K562 (cell line): ENCODE measurements at regions not wholly inside any gene's neighbourhood (a gene's known extent, or its start where the extent isn't known, plus 50 kb on each side); places are given as distances from the start of the nearest gene placed in this dataset.

ENCODE experiments used
- ATAC-seq: fragments of 200-7000 bp; cut with Tn5 transposase; 3 replicates; pipeline ENCODE4 v1.9.1; 2020; ENCODE audit warnings: moderate library complexity
- BruUV-seq: library from RNA; stranded (reverse); fragments of 400-500 nt; replicated peaks from 2 replicates; lab custom pipeline; 2021; lab: Mats Ljungman, UMichigan
- CTCF ChIA-PET: fragments of 300-600 bp; formaldehyde crosslinking; extraction: SDS; loops from one replicate; lab custom pipeline; 2021; ENCODE audit warnings: low intra/inter-chr PET ratio; lab: Yijun Ruan, JAX
- POLR2A ChIA-PET: fragments of 300-600, 350-650 bp; sonication (Branson Sonifier 250); formaldehyde crosslinking; extraction: SDS; loops from one replicate; lab custom pipeline; 2021; ENCODE audit warnings: antibody characterized with exemption, inconsistent platforms; lab: Yijun Ruan, JAX
- DNase-seq, 4 experiments: peaks; one replicate each; pipeline versions ENCODE4 v3.0.0 to v3.0.0-alpha.2; 2011 to 2018; ENCODE audit warnings: low spot score in 3 of 4, mixed read lengths in 3 of 4; ENCODE audit errors: extremely low read depth in 1 of 4
- FAIRE-seq: peaks from 2 replicates; lab custom pipeline; 2011; peaks lifted over from hg19 to GRCh38; lab: Jason Lieb, UNC
- H2AFZ ChIP-seq: 2 replicates; pipeline ENCODE4 v1.6.0; 2011; ENCODE audit warnings: low read depth, low read length, control low read depth, inconsistent platforms
- H3K27ac ChIP-seq: fragments of 200-600 bp; 3 replicates; pipeline ENCODE4 v1.8.0; 2011; ENCODE audit warnings: low read depth, mild to moderate bottlenecking, control low read depth, inconsistent platforms, low read length, moderate library complexity, mixed read lengths; ENCODE audit errors: extremely low read depth
- H3K27me3 ChIP-seq, 2 experiments: fragments of 300-600 bp in 1 of 2; 2 replicates in 1 of 2; 3 replicates in 1 of 2; pipeline versions ENCODE4 v1.6.0 to v1.8.0; 2011; ENCODE audit warnings: inconsistent platforms in 2 of 2, low read length in 2 of 2, mild to moderate bottlenecking in 1 of 2, mixed read lengths in 1 of 2, moderate library complexity in 1 of 2; ENCODE audit not compliant: control insufficient read depth in 2 of 2, insufficient read depth in 2 of 2
- H3K36me3 ChIP-seq: fragments of 300-600 bp; 3 replicates; pipeline ENCODE4 v1.8.0; 2011; ENCODE audit warnings: mild to moderate bottlenecking, low read length, inconsistent platforms; ENCODE audit not compliant: control insufficient read depth, insufficient read depth
- H3K4me1 ChIP-seq, 2 experiments: fragments of 200-600 bp in 1 of 2; replicated peaks in 1 of 2; 2 replicates in 1 of 2; 3 replicates in 1 of 2; pipeline versions ENCODE4 v1.5.1 to v1.8.0; 2011; ENCODE audit warnings: inconsistent platforms in 2 of 2, low read length in 2 of 2, mild to moderate bottlenecking in 1 of 2, mixed read lengths in 1 of 2, moderate library complexity in 1 of 2; ENCODE audit not compliant: control insufficient read depth in 2 of 2, insufficient read depth in 2 of 2
- H3K4me2 ChIP-seq: 2 replicates; pipeline ENCODE4 v1.6.1; 2011; ENCODE audit warnings: low read length, control low read depth, inconsistent platforms, mixed read lengths; ENCODE audit not compliant: insufficient read depth
- H3K4me3 ChIP-seq: fragments of 200-600 bp; sonication (generic), shearing (Covaris generic); 2 replicates; pipeline ENCODE4 v1.5.1; 2016; ENCODE audit warnings: control low read depth, inconsistent platforms
- H3K79me2 ChIP-seq: fragments of 200-600 bp; 3 replicates; pipeline ENCODE4 v1.8.0; 2011; ENCODE audit warnings: low read length, inconsistent platforms; ENCODE audit not compliant: control insufficient read depth, insufficient read depth
- H3K9ac ChIP-seq, 2 experiments: 2 replicates each; pipeline versions ENCODE4 v1.6.0 to v1.6.1; 2011; ENCODE audit warnings: low read depth in 2 of 2, low read length in 2 of 2, control low read depth in 1 of 2, inconsistent platforms in 1 of 2, mild to moderate bottlenecking in 1 of 2, mixed read lengths in 1 of 2; ENCODE audit not compliant: insufficient read depth in 1 of 2
- H3K9me1 ChIP-seq: one replicate; pipeline ENCODE4 v1.6.0; 2011; ENCODE audit warnings: inconsistent platforms, mild to moderate bottlenecking, low read length, moderate library complexity; ENCODE audit not compliant: control insufficient read depth, insufficient read depth
- H3K9me3 ChIP-seq: replicated peaks from 2 replicates; pipeline ENCODE4 v1.5.1; 2011; ENCODE audit warnings: low read depth, low read length, inconsistent platforms; ENCODE audit not compliant: control insufficient read depth, insufficient read depth
- H4K20me1 ChIP-seq: replicated peaks from 2 replicates; pipeline ENCODE4 v1.6.1; 2011; ENCODE audit warnings: low read length, inconsistent platforms, mixed read lengths; ENCODE audit not compliant: control insufficient read depth, insufficient read depth
- BCOR ChIP-seq: fragments of 450-650 bp; IDR thresholded peaks from 2 replicates; pipeline ENCODE4 v1.6.1; 2016
- MAFK ChIP-seq: IDR thresholded peaks from 2 replicates; pipeline ENCODE4 v1.6.1; 2011; ENCODE audit warnings: low read length, improper control_type of control experiment
- MAX ChIP-seq: sonication (generic); formaldehyde crosslinking; IDR thresholded peaks from 2 replicates; pipeline ENCODE4 v1.9.0; 2022; ENCODE audit warnings: mild to moderate bottlenecking, missing genetic modification reagents
- NFIX ChIP-seq: fragments of 250-450 bp; sonication (Bioruptor Pico); IDR thresholded peaks from 2 replicates; pipeline ENCODE4 v1.4.0; 2020; ENCODE audit warnings: low read depth, mild to moderate bottlenecking, moderate library complexity
- PHB ChIP-seq: fragments of 250-450 bp; sonication (Bioruptor Pico); IDR thresholded peaks from 2 replicates; pipeline ENCODE4 v1.5.0; 2021
- RFX5 ChIP-seq: IDR thresholded peaks from 2 replicates; pipeline ENCODE4 v1.6.1; 2011; ENCODE audit warnings: low read depth, mild to moderate bottlenecking, improper control_type of control experiment, low read length
- RNF219 ChIP-seq: fragments of 250-450 bp; sonication (Bioruptor Pico); IDR thresholded peaks from 2 replicates; pipeline ENCODE4 v1.5.0; 2022; ENCODE audit warnings: mild to moderate bottlenecking
- SRSF1 ChIP-seq: fragments of 200-400 bp; formaldehyde crosslinking; IDR thresholded peaks from 2 replicates; pipeline ENCODE4 v1.6.1; 2017; ENCODE audit warnings: mild to moderate bottlenecking, low read depth, low read length, moderate library complexity
- SRSF9 ChIP-seq: fragments of 200-400 bp; formaldehyde crosslinking; IDR thresholded peaks from 2 replicates; pipeline ENCODE4 v1.6.1; 2017; ENCODE audit warnings: low read depth, low read length, borderline replicate concordance
- ZNF592 ChIP-seq: fragments of 450-650 bp; IDR thresholded peaks from 2 replicates; pipeline ENCODE4 v1.6.1; 2017; ENCODE audit warnings: antibody characterized with exemption, mild to moderate bottlenecking
- WGBS: fragments of 100-300 bp; shearing (Covaris generic); methylation state at CpG from one replicate; pipeline ENCODE4 v1.1.6; 2016; ENCODE audit warnings: low coverage, mixed read lengths; ENCODE audit not compliant: insufficient coverage; ENCODE audit errors: missing lambda C conversion rate; 5-methylcytosine and 5-hydroxymethylcytosine counted together
- in situ Hi-C: fragments of 300-500 bp; cut with MboI; formaldehyde crosslinking; loops from 4 replicates; pipeline ENCODE4 v1.15.0; 2018; ENCODE audit warnings: inconsistent platforms, mixed read lengths
- intact Hi-C: fragments of 100-400 bp; cut with micrococcal nuclease; formaldehyde crosslinking; loops from 2 replicates; pipeline ENCODE4 v1.14.2; 2022

- H3K9ac ChIP-seq = no peak overlapping the region
- in situ Hi-C loops = no loop called here
- CTCF ChIA-PET = no interaction called here
These were observed 403.1 kb upstream of the WWC1 start for GRCh38 chr5:167888393-167888792.

GRCh38 chr5:167889276-167889675, 402.2 kb upstream of the WWC1 start:
- no peak overlapping the region for H3K27ac ChIP-seq
- POLR2A ChIA-PET = no interaction called here
- no peak overlapping the region for H2AFZ ChIP-seq
- no peaks in the 10 kb centered on the region for H4K20me1 ChIP-seq
- in situ Hi-C loops = no loop called here
- intact Hi-C loops = no loop called here
- whole genome bisulfite sequencing = 0% methylated on average over 8 of the region's 9 CpGs
- BruUV-seq = no TSS peak
- no peaks in the 10 kb centered on the region for H3K9me3 ChIP-seq
- no peaks in the 10 kb centered on the region for H3K36me3 ChIP-seq
- ATAC-seq (no peak), DNase-seq (no peak), FAIRE-seq (no peak)
- H3K9ac ChIP-seq = no peak overlapping the region
- no peaks in the 10 kb centered on the region for H3K27me3 ChIP-seq
- no peak overlapping the region for H3K4me2 ChIP-seq
- no peaks in the 10 kb centered on the region for H3K9me1 ChIP-seq
- CTCF ChIA-PET = no interaction called here
- no peak overlapping the region for H3K4me3 ChIP-seq
- H3K4me1 ChIP-seq = no peaks in the 10 kb centered on the region
- H3K79me2 ChIP-seq = no peaks in the 10 kb centered on the region
- TF ChIP-seq RNF219 (CRISPR knock-in tag) = no peak
- no peak for TF ChIP-seq NFIX (CRISPR knock-in tag)
- TF ChIP-seq SRSF9 = no peak
- TF ChIP-seq PHB (CRISPR knock-in tag) = no peak
- TF ChIP-seq MAX (CRISPR knock-in tag) = no peak
- no peak for TF ChIP-seq MAFK
- no peak for TF ChIP-seq ZNF592
- no peak for TF ChIP-seq RFX5

More at GRCh38 chr5:167888393-167888792, 403.1 kb upstream of the WWC1 start:
- Histone ChIP-seq H2AFZ (no peak overlapping the region), H3K9me3 (no peaks in the 10 kb centered on the region), H3K9me1 (no peaks in the 10 kb centered on the region), H3K27ac (no peak overlapping the region), H4K20me1 (no peaks in the 10 kb centered on the region), H3K4me2 (no peak overlapping the region), H3K27me3 (no peaks in the 10 kb centered on the region), H3K36me3 (no peaks in the 10 kb centered on the region), H3K79me2 (no peaks in the 10 kb centered on the region), H3K4me1 (no peaks in the 10 kb centered on the region), H3K4me3 (no peak overlapping the region)
- no peak for DNase-seq
- BruUV-seq = no TSS peak
- FAIRE-seq = no peak
- intact Hi-C loops = no loop called here
- TF ChIP-seq BCOR = no peak
- no peak for TF ChIP-seq SRSF1
- ATAC-seq = no peak
- WGBS = 0% methylated on average over 1 of the region's 1 CpG
- POLR2A ChIA-PET = interaction anchor here (0.6 kb wide), 1 partner anchor 464 kb away, joined by 4 read pairs; no protein-coding TSS in a partner anchor
